ENCODE measurements at regions not wholly inside any gene's neighbourhood (a gene's known extent, or its start where the extent isn't known, plus 50 kb on each side); places are given as distances from the start of the nearest gene placed in this dataset.
"Not testable (repeated sequence)": the region's sequence is repeated elsewhere in the genome, so short reads cannot be mapped to it uniquely, and the experiment has no call there.

DNA sequence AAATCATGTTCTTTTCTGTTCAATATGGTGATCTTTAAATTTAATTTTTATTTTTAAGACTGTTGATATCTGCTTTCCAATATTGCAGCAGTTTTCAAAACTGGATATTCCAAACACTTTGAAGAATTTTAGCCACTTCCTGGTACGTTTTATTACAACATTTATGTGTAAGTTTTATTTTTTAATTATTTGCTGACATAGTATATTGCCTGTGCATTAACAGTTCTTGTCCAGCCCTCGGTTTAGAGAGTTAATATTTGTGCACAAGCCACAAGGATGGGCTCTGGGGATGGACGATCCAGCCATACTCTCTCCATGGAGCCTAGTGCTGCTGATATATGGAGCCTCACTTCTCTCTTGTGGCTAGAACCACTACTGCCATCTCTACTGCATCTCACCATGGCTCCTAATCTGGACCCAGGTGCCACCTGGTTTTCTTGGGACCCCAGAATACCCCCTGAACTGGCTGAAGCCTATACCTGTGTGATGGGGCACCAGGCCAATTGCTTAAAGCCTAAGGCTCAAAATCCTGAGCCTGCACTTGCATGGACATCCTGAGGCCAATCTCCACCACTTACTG lies 262.5 kb downstream of the RASSF9 start:
- no peak for DNase-seq (ENCODE audit: low read depth in 3 of 3)

GRCh38 chr12:85574291-85574690 lies 261.9 kb downstream of the RASSF9 start:
- no peak for DNase-seq (ENCODE audit: low read depth in 3 of 3)

- no peak for DNase-seq (ENCODE audit: low read depth in 3 of 3)
Observed at GRCh38 chr12:85575120-85576096, 260.8 kb downstream of the RASSF9 start.

DNA sequence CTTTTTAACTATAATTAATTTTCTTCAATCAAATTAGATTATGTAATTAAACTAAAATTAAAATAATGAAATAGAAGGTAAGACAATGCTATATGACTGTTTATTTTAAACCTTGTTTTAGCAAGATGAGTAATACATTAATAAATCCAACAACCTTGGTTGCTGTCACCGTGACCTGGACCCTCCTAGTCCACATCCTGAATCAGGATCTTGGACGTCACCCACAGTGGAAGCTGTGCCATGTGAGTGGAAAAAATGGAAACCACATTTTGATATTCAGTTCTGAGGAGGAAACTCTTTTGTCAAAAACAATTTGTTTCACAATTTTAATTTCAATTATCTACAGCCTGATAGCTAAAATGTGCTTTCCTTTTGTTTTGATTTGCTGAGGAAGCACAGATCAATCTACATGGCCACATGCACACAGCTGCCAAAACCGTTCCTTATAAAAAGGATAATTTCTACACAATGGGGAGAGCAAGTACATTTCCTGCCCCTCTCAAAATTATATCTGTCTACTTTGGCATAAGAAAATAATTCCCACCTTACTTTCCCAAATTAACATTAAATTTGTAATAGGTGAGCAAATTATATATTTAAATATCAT lies 255.5 kb downstream of the RASSF9 start:
- DNase-seq (ENCODE audit: low read depth in 3 of 3): no peak

DNA sequence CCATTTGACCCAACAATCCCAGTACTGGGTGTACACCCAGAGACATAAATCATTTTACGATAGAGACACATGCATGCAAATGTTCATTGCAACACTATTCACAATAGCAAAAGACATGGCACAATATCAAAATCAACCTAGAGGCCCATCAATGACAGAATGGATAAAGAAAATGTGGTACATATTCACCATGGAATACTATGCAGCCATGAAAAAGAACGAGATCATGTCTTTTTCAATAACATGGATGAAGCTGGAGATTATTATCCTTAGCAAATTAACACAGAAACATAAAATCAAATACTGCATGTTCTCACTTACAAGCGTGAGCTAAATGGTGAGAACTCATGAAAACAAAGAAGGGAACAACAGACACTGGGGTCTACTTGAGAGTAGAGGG lies 249.1 kb downstream of the RASSF9 start:
- DNase-seq (ENCODE audit: low read depth in 3 of 3): no peak

DNA sequence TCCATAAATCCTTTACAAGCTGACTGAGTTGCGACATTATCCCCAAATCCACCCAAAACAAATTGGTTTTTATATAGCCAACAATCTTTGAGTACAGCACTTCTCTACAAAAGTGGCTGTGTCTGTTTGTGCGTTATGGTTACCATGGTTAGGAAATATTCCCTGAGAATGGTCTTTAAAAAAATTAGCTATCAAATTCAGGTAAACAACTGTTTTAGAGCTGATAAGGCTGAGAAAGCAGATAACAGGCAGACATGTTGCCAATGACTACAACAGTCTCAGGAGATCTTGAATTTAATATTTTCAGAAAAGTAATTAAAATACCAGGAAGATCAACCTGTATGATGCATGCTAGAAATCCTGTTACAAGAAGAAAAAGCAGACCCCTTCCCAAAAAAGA lies 248.0 kb downstream of the RASSF9 start:
- DNase-seq (ENCODE audit: low read depth in 3 of 3): no peak

DNA sequence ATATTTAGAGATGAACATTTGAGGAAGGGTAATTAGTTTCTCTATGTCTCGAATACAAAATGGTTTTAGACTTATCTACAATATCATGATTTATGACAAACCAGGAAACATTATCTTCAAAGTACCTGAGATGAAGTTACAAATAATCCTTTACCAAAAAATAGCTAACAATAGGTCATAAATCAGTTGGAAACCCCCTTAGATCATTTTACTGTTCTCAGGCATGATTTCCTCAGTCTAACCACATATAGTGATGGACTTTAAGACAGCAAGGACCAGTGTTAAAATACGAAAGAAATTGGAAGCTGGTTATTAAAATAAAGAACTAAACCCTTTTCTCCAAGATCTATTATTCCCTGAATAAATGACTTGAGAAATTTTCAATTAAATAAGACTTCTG lies 235.4 kb downstream of the RASSF9 start:
- no peak for DNase-seq (ENCODE audit: low read depth in 3 of 3)

DNA sequence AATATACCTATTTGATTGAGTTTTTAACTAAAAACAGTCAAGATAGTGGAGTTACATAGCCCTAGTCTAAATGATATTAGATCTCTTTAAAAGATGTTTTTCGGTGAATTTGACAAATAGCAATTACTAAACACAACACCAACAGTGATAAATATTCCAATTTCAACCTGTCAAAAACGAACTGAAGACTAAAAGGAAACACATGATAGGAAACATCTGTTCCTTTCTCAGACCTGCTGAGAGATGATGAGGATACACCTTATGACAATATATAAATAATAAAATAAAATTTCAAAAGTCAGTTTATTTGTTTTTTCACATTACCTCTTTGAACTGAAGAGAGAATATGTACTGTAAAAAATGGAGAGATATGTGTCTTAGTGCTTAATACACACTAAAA lies 232.7 kb downstream of the RASSF9 start:
- DNase-seq (ENCODE audit: low read depth in 3 of 3): no peak

- no peak for DNase-seq (ENCODE audit: low read depth in 3 of 3)
Observed at GRCh38 chr12:85606455-85606854, 229.8 kb downstream of the RASSF9 start.

DNA sequence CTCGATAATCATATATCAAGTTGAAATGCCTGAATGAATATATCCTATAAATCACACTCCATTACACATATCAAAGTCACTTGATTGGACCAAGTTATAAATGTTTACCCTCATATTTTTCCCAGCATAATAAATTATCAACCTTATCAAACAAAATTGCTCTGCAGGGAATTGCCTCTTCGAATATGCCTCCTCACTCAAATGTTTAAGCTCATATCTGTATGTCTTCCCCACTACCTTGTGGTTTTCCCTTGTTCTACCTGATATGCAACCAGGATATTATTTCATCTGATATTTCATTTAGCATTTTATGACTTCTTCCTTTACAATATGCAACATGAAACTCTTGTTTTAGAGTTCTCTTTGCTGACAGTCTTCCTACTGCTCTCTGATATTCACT lies 226.4 kb downstream of the RASSF9 start:
- DNase-seq (ENCODE audit: low read depth in 3 of 3): no peak

DNA sequence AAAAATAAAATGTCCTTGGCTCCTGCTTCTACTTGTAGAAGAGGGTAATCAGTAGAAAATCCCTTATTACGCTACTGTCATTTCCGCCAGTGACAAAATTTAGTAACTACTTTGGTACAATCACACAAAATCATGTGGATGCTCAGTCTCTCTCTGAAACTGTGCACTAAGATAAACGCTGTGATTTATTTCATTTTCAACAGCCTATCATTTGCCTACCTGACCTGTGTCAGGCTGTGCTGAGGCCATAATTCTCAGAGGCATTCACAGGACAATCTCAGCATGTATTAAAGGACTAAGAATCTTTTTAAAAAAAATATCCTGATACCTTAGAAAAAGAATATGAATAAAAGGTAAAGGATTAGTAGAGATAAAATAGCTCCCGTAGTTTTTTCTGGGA lies 226.0 kb downstream of the RASSF9 start:
- no peak for DNase-seq (ENCODE audit: low read depth in 3 of 3)

GRCh38 chr12:85616201-85616600 lies 220.0 kb downstream of the RASSF9 start:
- no peak for DNase-seq (ENCODE audit: low read depth in 3 of 3)

- DNase-seq (ENCODE audit: low read depth in 3 of 3): no peak
Observed at GRCh38 chr12:85617307-85618091, 218.7 kb downstream of the RASSF9 start.

- DNase-seq (ENCODE audit: low read depth in 3 of 3): no peak
Observed at GRCh38 chr12:85621041-85621440, 215.2 kb downstream of the RASSF9 start.

GRCh38 chr12:85623763-85624162 lies 212.4 kb downstream of the RASSF9 start:
- no peak for DNase-seq (ENCODE audit: low read depth in 3 of 3)

DNA sequence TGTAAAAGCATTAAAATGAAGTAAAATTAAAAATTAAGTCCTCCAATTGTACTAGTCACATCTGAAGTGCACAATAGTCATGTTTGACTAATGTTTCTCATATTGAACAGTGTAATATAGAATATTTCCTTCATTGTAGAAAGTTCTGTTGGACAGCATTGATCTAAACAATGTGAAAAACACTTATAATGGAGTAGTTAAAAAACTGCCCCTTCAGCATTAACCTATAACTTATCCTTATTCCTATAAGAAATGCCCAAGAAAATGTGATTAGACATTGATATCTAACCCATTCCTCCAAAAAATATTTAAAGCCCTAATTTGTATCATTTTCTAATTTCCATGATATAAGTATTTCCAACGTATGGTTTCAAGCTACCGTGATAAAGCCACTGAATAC lies 210.7 kb downstream of the RASSF9 start:
- DNase-seq (ENCODE audit: low read depth in 3 of 3): no peak

- DNase-seq (ENCODE audit: low read depth in 3 of 3): no peak
Observed at GRCh38 chr12:85626001-85626783, 210.0 kb downstream of the RASSF9 start.

- no peak for DNase-seq (ENCODE audit: low read depth in 3 of 3)
Observed at GRCh38 chr12:85626784-85627171, 209.4 kb downstream of the RASSF9 start.

DNA sequence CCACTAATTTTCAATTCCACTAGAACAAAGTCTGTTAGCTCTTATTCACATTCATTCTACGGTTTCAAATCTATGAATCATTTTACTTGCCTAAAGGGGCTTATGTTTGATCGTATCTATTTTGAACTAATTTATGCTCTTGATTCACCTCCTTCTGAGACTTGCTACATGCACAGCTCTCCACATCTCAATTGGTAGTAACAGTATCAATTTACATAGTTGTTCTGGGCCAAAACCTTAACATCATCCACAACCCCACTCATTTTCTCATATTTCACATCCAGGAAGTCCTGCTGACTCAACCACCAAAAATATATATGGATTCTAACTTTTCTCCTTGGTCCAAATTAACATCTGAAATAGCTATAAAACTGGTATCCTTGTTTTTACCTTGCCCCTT lies 208.6 kb downstream of the RASSF9 start:
- DNase-seq (ENCODE audit: low read depth in 3 of 3): no peak

DNA sequence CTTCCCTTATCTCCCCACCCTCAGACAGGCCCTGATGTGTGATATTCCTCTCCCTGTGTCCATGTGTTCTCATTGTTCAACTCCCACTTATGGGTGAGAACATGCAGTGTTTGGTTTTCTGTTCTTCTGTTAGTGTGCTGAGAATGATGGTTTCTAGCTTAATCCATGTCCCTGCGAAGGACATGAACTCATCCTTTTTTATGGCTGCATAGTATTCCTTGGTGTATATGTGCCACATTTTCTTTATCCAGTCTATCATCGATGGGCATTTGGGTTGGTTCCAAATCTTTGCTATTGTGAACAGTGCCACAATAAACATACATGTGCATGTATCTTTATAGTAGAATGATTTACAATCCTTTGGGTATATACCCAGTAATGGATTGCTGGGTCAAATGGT lies 207.6 kb downstream of the RASSF9 start:
- DNase-seq (ENCODE audit: low read depth in 3 of 3): not testable (repeated sequence)

- DNase-seq (ENCODE audit: low read depth in 3 of 3): no peak
Observed at GRCh38 chr12:85630851-85631250, 205.4 kb downstream of the RASSF9 start.

Data from stimulated activated CD4-positive, alpha-beta T cell treated with anti-CD3 and anti-CD28 coated beads, TNF-alpha, amount 100 ng/mL, for 4 hours (primary cell).